Stimulated activated CD4-positive, alpha-beta T cell treated with anti-CD3 and anti-CD28 coated beads, Interleukin-1b, Interleukin-23, amount 100 ng/mL, for 4 hours (primary cell): ENCODE measurements at regions not wholly inside any gene's neighbourhood (a gene's known extent, or its start where the extent isn't known, plus 50 kb on each side); places are given as distances from the start of the nearest gene placed in this dataset.
"Not testable (repeated sequence)": the region's sequence is repeated elsewhere in the genome, so short reads cannot be mapped to it uniquely, and the experiment has no call there.

ENCODE experiments used
- DNase-seq, 2 donors: peaks; one replicate each; pipeline ENCODE4 v3.0.0-alpha.2; 2020; ENCODE audit warnings: low read depth in 2 of 2

DNA sequence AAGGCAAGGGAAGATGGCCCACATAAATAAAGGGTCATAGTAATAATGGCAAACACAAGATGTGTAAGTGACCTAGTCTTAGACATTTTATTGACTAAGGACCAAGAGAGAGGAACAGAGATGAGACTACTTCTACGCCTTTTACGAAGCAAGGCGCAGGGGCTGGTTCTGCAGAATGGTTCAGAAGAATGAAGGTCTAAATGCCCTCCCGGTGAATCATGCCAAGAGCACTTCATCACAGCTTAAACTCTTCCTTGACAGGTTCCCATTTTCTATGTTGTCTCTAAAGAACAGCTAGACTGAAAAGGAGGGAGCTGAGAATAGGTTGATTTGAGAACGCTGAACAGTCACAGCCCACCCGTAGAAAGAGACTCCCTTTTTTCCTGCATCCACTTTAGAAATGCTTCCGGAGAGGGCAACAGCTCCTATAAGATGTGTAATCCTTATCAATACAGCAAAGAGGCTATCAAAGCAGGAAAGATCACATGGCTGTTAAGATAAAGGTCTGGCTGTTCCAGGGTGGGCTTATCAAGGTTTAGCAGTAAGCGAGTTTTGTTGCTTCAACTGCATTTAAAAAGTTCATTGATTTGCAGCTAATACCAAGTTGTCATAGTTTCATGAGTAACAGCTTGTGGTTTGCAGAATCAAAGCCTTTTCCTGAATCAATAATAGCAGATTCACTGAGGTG, 93.4 kb upstream of the AUTS2 start:
- no peak for DNase-seq

DNA sequence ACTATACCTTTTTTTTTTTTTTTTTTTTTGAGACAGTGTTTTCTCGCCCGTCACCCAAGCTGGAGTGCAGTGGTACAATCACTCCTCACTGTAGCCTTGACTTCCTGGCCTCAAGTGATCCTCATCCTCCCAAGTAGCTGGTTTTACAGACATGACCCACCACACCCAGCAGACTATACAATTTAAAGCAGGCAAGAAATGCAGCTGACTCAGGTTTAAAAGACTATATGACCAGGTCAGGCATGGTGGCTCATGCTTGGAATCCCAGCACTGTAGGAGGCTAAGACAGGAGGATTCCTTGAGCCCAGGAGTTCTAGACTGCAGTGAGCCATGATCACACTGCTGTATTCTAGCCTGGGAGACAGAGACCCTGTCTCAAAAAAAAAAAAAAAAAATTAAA, 89.5 kb upstream of the AUTS2 start:
- no peak for DNase-seq

GRCh38 chr7:69510114-69510513, 88.2 kb upstream of the AUTS2 start:
- DNase-seq = no peak

GRCh38 chr7:69515495-69516212, 82.6 kb upstream of the AUTS2 start:
- DNase-seq = no peak

- DNase-seq = no peak
These were observed 81.9 kb upstream of the AUTS2 start for GRCh38 chr7:69516238-69516820.

GRCh38 chr7:69517985-69518704, 80.1 kb upstream of the AUTS2 start:
- no peak for DNase-seq

- DNase-seq = no peak
These were observed 79.6 kb upstream of the AUTS2 start for GRCh38 chr7:69518705-69519077.

- no peak for DNase-seq
These were observed 71.7 kb upstream of the AUTS2 start for GRCh38 chr7:69526570-69526969.

DNA sequence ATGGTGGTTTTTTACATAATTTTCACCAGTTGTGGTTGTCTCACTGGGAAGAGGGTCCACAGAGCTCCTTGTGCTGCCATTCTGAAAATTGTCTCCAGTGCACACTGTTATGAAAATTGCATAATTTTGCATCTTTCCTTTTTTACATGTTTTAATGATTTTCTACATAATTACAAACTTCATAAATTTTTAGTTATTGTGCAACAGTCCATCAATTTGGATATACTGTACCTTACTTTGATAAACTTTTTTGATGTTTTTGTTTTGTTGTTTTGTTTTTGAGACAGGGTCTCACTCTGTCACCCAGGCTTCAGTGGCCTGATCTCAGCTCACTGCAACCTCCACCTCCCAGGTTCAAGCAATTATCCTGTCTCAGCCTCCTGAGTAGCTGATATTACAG, 70.6 kb upstream of the AUTS2 start:
- DNase-seq = no peak

DNA sequence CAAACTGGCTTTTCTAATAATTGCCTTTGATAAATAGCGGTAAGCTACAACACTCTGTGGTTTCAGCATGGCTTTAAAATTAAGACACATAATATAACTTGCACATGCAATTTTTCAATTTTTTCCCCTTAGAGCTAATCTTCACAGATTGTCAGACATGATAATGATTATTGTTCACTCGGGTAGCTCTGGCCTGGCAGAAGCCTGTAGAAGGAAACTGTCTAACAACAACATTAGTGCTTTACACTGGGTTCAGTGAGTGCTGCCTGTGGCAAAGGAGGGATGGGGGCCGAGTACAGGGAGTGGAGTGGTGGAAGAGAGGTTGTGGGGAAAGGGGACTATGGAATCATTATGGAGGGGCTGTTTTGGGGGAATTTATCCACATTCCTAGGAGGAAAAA, 67.2 kb upstream of the AUTS2 start:
- DNase-seq = no peak

- DNase-seq = no peak
These were observed 63.7 kb upstream of the AUTS2 start for GRCh38 chr7:69534461-69535041.

GRCh38 chr7:69537691-69538090, 60.6 kb upstream of the AUTS2 start:
- DNase-seq = no peak

DNA sequence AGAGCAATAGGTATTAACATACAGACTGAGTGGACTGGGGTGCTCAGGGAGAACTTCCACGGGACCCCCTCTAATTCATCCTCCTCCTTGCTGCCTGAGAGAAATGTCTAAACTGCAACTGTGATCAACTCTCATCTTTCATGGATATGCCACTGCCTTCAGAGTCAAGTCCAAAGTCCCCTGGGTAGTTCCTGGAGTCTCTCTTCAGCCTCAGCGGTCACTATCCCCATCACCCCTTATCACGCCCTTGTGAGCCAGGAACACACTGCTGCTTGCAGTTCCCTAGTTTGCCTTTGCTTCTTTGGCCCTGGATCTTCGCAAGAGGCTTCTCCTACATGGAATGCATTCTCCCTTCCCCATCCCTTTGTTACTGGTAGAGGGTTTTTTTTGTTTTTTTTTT, 58.7 kb upstream of the AUTS2 start:
- DNase-seq = no peak

GRCh38 chr7:69540287-69540686, 58.0 kb upstream of the AUTS2 start:
- no peak for DNase-seq

- DNase-seq = not testable (repeated sequence)
These were observed 56.4 kb upstream of the AUTS2 start for GRCh38 chr7:69541779-69542432.

- no peak for DNase-seq
These were observed 53.1 kb upstream of the AUTS2 start for GRCh38 chr7:69545175-69545574.
